Muscle layer of duodenum (tissue), 2 donors: ENCODE measurements at regions not wholly inside any gene's neighbourhood (a gene's known extent, or its start where the extent isn't known, plus 50 kb on each side); places are given as distances from the start of the nearest gene placed in this dataset.

Experiments used
- H3K27ac ChIP-seq: one replicate; pipeline ENCODE4 v1.7.0; 2013; ENCODE audit warnings: mild to moderate bottlenecking, low read length
- H3K27me3 ChIP-seq: one replicate; pipeline ENCODE4 v1.7.0; 2013; ENCODE audit warnings: low read depth, mild to moderate bottlenecking, control low read depth, low read length
- H3K36me3 ChIP-seq, 2 donors: one replicate each; pipeline ENCODE4 v1.7.0; 2013; ENCODE audit warnings: low read length in 2 of 2, control low read depth in 1 of 2, mild to moderate bottlenecking in 1 of 2; ENCODE audit not compliant: insufficient read depth in 2 of 2, control insufficient read depth in 1 of 2
- H3K4me1 ChIP-seq, 2 donors: one replicate each; pipeline ENCODE4 v1.7.0; 2013; ENCODE audit warnings: low read length in 2 of 2, mild to moderate bottlenecking in 2 of 2, control low read depth in 1 of 2, moderate library complexity in 1 of 2; ENCODE audit not compliant: insufficient read depth in 2 of 2, control insufficient read depth in 1 of 2
- H3K4me3 ChIP-seq, 2 donors: one replicate each; pipeline ENCODE4 v1.7.0; 2013; ENCODE audit warnings: low read length in 2 of 2, low read depth in 1 of 2, mild to moderate bottlenecking in 1 of 2
- H3K9me3 ChIP-seq, 2 donors: one replicate each; pipeline ENCODE4 v1.7.0; 2013; ENCODE audit warnings: low read length in 2 of 2, control low read depth in 1 of 2, mild to moderate bottlenecking in 1 of 2; ENCODE audit not compliant: control insufficient read depth in 1 of 2
- donor health status: healthy.

- H3K9me3 ChIP-seq: no peaks in the 10 kb centered on the region
- peaks cover 14 to 24% of the 10 kb centered on the region in 2 donors for H3K36me3 ChIP-seq
- no peaks in the 10 kb centered on the region for H3K27me3 ChIP-seq
- no peak overlapping the region for H3K4me3 ChIP-seq
- H3K27ac ChIP-seq: no peak overlapping the region
- peaks cover 0 to 3% of the 10 kb centered on the region in 2 donors for H3K4me1 ChIP-seq
Observed at GRCh38 chr16:27685807-27686206, 135.9 kb downstream of the KATNIP start.

DNA sequence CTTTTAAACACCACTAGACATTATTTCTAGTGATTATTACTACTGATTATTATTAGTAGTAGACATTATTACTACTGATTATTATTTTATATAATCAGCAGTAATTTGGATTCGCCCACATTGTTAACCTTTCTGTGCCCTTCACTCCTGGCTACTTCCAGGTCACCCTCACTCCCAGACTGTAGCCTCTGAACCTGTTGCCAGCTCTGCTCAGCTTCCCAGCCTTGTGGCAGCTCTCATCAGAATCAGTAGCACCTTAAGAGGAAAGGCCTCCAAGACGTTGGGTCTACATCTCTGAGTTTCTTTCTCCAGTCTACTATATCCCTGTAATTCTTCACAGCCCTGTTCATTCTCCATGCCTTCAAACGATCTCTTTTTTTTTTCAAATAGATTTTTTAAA is 137.0 kb downstream of the KATNIP start:
- no peak overlapping the region for H3K27ac ChIP-seq
- peaks cover 0 to 3% of the 10 kb centered on the region in 2 donors for H3K4me1 ChIP-seq
- no peak overlapping the region for H3K4me3 ChIP-seq
- H3K27me3 ChIP-seq: no peaks in the 10 kb centered on the region
- no peaks in the 10 kb centered on the region for H3K9me3 ChIP-seq
- peaks cover 9 to 14% of the 10 kb centered on the region in 2 donors for H3K36me3 ChIP-seq

DNA sequence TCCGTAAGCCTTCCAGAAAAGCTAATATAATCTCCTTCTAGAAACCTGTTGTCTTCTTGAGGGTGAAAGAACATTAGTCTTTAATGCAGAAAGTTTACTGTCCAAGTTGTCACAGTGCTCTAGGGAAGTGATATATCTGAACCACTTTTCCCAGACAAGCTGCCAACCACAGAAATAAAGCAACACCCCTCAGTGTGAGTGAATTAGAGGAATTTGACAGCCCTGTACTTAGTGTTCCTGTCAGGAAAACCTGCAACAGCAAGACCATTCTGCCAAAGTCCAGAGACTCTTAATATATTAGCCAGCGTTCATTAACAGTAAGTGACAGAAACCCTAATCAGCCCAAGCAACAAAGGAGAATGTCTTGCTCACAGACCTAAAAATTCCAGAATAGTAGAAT is 137.7 kb downstream of the KATNIP start:
- Histone ChIP-seq H3K27me3 (no peaks in the 10 kb centered on the region), H3K4me3 (no peak overlapping the region), H3K9me3 (no peaks in the 10 kb centered on the region), H3K4me1 (peaks cover 0 to 3% of the 10 kb centered on the region in 2 donors), H3K36me3 (peaks cover 5 to 9% of the 10 kb centered on the region in 2 donors), H3K27ac (no peak overlapping the region)

- H3K27me3 ChIP-seq: no peaks in the 10 kb centered on the region
- no peaks in the 10 kb centered on the region for H3K9me3 ChIP-seq
- no peaks in the 10 kb centered on the region for H3K36me3 ChIP-seq
- no peak overlapping the region for H3K27ac ChIP-seq
- peaks cover 0 to 3% of the 10 kb centered on the region in 2 donors for H3K4me1 ChIP-seq
- no peak overlapping the region for H3K4me3 ChIP-seq
Observed at GRCh38 chr16:27689711-27690110, 139.8 kb downstream of the KATNIP start.

DNA sequence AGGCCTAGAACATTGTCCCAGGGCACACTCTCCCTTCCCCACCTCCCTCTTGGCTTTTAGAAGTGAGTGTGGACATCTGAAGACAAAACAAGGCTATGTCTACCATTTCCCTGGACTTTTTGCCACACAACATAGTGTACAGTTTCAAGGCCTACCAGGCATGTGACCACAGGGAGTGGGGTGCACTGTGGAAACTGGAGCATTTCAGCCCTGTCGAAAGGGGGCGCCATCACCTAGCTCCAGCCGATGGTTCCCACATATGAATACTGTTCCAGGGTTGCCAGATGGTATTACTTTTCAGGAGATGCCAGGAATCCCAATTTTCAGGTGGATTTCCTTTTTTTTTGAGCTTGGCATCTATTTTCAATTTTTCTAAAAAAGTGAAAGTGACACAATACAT is 140.7 kb downstream of the KATNIP start:
- no peaks in the 10 kb centered on the region for H3K9me3 ChIP-seq
- H3K36me3 ChIP-seq: no peaks in the 10 kb centered on the region
- no peak overlapping the region for H3K4me3 ChIP-seq
- no peak overlapping the region for H3K27ac ChIP-seq
- no peaks in the 10 kb centered on the region for H3K27me3 ChIP-seq
- H3K4me1 ChIP-seq: peaks cover 0 to 3% of the 10 kb centered on the region in 2 donors

DNA sequence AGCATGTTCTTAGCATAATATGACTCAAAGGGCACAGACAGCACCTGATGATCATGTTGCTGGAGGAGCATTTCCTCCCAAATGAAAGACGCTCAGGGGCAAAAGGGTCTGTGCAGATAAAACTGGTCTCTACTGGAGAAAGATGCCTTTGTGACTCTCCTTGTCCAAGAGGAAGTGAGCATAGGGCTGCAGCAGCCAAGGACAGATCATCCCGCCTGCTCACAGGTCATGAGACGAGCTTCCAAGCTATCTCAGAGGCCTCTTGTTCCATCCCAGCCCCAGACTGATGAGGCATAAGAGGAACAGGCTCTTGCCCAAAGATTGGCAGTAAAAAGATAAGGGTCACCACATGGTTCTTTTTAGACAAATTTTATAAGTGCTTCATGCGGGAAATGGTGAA is 141.8 kb downstream of the KATNIP start:
- Histone ChIP-seq H3K36me3 (no peaks in the 10 kb centered on the region), H3K4me1 (no peaks in the 10 kb centered on the region), H3K4me3 (no peak overlapping the region), H3K9me3 (no peaks in the 10 kb centered on the region), H3K27me3 (no peaks in the 10 kb centered on the region), H3K27ac (no peak overlapping the region)

- H3K4me3 ChIP-seq: no peak overlapping the region
- H3K9me3 ChIP-seq: no peaks in the 10 kb centered on the region
- H3K27me3 ChIP-seq: no peaks in the 10 kb centered on the region
- no peak overlapping the region for H3K27ac ChIP-seq
- no peaks in the 10 kb centered on the region for H3K4me1 ChIP-seq
- no peaks in the 10 kb centered on the region for H3K36me3 ChIP-seq
Observed at GRCh38 chr16:27692576-27692975, 142.6 kb downstream of the KATNIP start.

DNA sequence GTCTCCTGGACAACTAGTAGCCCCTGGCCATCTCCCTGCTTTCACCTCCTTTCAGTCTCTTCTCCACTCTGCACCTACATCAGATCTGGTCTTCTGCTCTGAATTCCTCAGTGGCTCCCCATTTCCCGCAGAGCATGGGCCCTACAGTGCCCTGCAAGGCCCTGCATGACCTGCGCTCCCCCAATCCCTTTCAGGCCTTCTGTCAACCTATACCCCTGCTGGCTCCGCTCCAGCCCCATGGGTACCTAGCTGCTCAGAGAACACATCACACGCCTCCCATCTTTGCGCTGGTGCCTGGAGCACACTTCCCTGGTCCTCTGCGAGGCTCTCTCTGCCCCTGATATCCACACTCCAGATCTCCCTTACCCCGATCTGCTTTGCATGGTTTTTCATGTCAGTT is 145.2 kb downstream of the KATNIP start:
- H3K9me3 ChIP-seq: no peaks in the 10 kb centered on the region

DNA sequence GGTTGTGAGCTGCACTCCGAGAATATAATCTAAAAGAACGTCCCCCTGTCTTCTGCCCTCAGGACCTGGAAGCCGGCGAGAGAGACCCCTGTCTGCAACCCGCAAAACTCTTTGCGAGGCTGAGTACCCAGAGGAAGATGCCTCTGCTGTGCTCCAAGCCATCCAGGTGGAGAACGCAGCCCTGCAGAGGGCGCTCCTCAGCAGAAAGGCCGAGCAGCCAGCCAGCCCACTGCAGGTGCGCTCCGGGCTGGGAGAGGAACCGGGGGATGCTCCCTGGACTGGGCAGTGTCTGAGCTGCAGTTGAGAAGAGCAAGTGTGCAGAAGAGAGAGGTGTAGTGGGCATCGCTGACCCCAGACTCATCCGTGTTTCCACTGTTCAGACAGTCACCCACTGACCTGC is 148.3 kb downstream of the KATNIP start:
- Histone ChIP-seq H3K9me3 (no peaks in the 10 kb centered on the region), H3K4me3 (no peak overlapping the region), H3K36me3 (peaks cover 16 to 18% of the 10 kb centered on the region in 2 donors), H3K4me1 (no peaks in the 10 kb centered on the region), H3K27me3 (no peaks in the 10 kb centered on the region), H3K27ac (no peak overlapping the region)

More for the DNA sequence above, 145.2 kb downstream of the KATNIP start:
- H3K27ac ChIP-seq: no peak overlapping the region
- peaks cover 15 to 16% of the 10 kb centered on the region in 2 donors for H3K36me3 ChIP-seq
- H3K4me1 ChIP-seq: no peaks in the 10 kb centered on the region
- no peaks in the 10 kb centered on the region for H3K27me3 ChIP-seq
- H3K4me3 ChIP-seq: no peak overlapping the region

DNA sequence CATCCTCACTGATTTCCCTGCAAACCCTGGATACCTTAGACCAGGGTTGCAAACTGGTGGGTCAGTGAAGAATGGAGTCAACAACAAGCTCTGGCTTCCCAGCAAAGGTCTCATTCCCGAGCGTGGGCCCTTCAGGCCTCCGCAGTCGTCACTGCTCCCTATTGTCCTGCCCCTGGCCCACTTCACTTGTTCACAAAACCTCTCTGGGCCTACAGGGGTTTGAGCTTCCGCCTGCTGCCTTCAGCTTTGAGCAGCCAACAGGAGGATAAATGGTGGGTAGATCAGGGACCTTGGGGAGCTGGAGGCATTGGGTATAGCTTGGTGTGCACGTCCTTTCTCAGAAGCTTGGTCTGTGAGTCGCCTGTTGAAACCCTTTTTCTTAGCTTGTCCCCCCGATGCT is 148.8 kb downstream of the KATNIP start:
- Histone ChIP-seq H3K9me3 (no peaks in the 10 kb centered on the region), H3K27me3 (no peaks in the 10 kb centered on the region), H3K36me3 (peaks cover 16 to 18% of the 10 kb centered on the region in 2 donors), H3K27ac (no peak overlapping the region), H3K4me1 (no peaks in the 10 kb centered on the region), H3K4me3 (no peak overlapping the region)

- Histone ChIP-seq H3K4me3 (no peak overlapping the region), H3K9me3 (no peaks in the 10 kb centered on the region), H3K27me3 (no peaks in the 10 kb centered on the region), H3K4me1 (no peaks in the 10 kb centered on the region), H3K27ac (no peak overlapping the region), H3K36me3 (peaks cover 16 to 21% of the 10 kb centered on the region in 2 donors)
Observed at GRCh38 chr16:27699540-27699939, 149.6 kb downstream of the KATNIP start.

- H3K27ac ChIP-seq: no peak overlapping the region
- H3K9me3 ChIP-seq: no peaks in the 10 kb centered on the region
- no peaks in the 10 kb centered on the region for H3K27me3 ChIP-seq
- no peaks in the 10 kb centered on the region for H3K4me1 ChIP-seq
- peaks cover 16 to 21% of the 10 kb centered on the region in 2 donors for H3K36me3 ChIP-seq
- no peak overlapping the region for H3K4me3 ChIP-seq
Observed at GRCh38 chr16:27700304-27700995, 150.5 kb downstream of the KATNIP start.
